Epidermal melanocyte (primary cell): ENCODE measurements at regions not wholly inside any gene's neighbourhood (a gene's known extent, or its start where the extent isn't known, plus 50 kb on each side); places are given as distances from the start of the nearest gene placed in this dataset.

Experiments
- DNase-seq: peaks from one replicate; pipeline ENCODE4 v3.0.0; 2011; ENCODE audit warnings: low spot score; ENCODE audit not compliant: insufficient read length

DNA sequence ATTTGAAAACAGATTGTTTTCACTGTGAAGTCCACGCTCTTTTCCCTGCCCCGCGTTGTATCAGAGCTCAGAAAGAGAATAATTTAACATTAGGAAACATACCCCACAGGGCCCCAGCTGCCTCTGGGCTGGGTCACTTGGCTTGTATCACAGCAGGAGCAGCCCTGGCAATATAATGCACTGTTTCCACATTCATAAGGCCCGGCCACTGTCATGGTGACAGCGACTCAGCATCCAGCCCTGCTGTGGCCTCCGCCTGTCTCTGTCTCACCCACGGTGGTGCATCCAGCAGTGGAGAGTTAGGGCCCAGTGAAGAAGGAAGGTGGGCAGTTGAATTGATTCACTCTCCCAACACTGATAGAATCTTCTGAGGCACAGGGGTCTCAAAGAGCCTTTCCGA, 188.9 kb downstream of the NSG2 start:
- DNase-seq: no peak

DNA sequence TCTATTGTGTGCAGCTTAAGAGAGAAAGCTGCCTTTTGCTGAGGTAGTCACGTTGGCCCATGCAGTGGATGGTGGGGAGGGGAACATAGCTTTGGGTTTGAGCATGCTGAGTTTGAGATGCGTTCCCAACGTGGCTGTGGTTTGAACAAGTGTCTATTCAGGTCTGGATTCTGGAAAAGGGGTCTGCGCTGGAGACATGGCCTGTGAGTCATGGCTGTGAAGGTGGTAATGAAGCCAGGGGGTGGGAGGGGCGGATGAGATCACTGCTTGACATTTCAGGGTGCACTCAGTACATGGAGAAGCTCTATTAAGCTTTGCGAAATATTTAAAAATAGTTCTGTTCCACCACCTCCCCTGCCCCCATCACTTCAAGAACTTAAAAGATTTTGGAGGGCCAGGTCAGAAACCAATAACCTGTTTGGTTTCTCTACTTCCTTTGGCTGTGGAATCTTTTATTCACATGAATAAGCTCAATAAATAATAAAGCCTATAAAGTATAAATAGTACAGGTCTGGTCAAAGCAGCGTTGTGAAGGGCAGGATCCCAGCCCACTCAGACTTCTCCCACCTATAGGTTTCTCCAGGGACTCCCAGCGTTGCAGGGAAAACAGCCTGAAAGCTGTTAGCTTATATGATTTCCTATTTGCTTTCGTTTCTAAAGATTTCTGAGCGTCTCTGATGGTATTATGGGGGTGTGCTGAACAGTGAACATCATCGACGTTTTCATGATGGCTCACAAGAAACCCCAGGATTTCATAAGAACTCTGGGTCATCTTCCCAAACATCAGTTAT, 189.9 kb downstream of the NSG2 start:
- DNase-seq: no peak

DNA sequence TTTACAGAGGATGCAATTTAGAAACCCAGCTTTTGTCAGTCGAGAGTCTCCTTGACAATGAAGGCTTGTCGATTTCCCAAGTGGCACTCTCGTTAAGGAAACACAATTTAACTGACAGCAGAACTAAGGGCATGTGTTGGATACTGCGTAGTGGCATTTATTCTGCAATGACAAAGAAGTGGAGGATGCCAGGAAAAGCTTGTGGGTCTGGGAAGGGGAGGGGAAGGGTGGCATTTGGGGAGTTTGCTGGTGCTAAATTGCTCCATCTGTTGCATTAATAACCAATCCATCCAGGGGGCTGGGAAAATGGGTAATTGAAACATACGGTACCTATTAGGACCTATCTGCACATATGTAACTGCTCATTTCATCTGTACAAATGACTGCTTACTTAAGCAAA, 190.6 kb downstream of the NSG2 start:
- no peak for DNase-seq

DNA sequence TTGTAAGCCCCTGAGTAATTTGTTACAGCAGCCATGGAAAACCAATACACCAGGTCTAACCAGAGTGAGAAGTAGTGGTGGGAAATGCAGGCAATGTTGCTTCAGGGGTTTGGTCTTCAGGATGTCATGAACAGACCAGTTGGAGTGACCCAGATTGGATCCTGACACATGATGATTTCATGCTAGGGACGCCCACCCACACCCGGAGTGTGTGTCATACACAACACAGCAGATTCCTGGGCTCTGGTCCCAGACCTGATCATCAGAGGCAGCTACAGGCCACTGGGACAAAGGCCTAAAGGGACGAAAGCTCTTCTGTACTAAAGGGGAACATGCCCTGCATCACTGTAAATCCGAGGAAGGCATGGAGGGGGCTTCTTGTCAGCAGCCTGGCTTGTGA, 194.2 kb downstream of the NSG2 start:
- no peak for DNase-seq

DNA sequence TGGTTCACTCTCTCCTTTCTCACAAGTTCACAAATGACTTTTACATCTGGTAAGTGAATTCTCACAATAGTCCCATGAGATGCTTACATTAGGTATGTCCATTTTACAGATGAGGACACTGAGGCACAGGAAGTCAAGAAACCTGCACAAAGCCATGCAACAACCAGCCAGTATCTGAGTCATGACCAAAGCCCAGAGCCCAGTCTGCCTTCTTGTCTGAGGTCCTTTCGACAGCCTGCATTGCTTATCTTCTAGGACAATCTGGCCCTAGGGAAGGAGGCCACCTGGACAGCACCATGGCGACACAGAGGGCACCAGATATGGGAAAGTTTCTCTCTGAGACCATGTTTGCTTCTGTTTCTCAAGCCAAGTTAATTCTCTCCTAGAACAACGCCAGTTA, 197.1 kb downstream of the NSG2 start:
- no peak for DNase-seq

DNA sequence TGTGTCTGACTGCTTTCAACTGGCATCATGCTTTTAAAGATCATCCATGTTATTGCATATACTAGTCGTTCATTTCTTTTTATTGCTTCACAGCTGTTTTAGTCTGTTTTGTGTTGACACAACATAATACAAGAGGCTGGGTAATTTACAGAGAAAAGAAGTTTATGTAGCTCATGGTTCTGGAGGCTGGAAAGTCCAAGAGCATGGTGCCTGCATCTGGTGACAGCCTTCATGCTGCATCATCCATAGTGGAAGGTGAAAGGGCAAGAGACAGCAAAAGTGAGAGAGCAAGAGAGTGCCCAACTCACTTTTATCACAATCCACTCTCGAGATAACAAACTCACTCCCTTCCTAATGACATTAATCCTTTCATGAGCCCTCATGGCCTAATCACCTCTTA, 198.4 kb downstream of the NSG2 start:
- no peak for DNase-seq

DNA sequence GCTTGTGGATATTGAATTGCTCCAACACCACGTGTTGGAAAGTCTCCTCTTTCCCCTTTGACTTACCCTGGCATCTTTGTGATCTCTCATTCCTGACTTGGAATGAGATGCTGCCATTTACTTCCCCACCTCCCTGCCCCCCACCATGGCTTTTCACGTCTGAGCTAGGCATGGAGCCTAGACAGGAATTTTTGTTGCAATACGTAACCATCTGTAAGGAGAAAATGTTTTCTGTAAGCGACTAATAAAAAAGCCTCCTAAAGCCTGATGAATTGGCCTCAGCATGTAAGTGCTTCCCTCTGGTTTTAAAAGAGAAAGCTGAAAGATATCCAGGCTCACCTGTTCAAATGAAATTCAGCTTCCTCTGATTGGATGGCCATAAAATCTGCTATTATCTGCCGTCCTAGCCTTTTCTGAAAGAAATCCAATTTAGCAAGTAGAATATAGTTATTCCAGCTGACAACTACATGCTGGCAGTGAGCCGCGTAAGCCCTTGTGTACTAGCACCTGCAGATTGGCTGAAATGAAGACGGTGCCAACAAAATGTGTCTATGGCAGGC, 200.1 kb downstream of the NSG2 start:
- DNase-seq: no peak

DNA sequence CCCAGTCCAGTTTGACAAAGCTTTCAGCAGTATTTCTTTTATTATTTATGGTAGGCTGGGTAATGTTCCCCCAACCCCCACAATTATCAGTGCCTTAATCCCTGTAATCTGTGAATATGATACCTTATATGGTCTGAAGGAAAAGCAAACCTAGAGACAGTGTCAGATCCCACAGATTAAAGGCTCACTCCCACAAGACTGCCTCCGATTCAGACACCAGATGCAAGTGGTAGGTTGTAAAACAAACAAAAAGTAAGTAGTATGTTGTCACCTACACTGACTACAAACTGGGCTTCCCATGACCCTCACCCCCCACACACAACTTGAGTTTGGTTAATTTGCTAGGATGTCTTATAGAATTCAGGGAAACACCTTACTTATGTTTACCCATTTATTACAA, 201.2 kb downstream of the NSG2 start:
- DNase-seq: no peak

DNA sequence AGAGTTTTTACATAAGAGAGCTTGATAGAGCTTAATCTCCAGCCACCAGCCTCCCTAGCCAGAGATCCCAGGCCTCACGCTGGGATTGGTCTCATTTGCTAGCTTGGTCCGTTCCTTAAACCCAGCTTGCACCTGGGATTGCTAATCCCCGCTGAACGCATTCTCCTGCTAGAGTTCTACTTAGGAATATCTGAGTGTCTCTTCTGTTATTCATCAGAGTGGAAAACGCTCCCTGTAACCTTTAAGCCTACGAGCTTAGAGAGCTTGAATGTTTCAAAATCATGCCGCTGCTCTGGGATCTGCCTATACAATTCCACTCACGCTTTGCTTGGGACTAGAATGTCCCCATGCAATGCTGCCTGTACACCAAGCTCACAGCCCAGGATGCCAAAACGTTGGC, 201.8 kb downstream of the NSG2 start:
- DNase-seq: no peak

DNA sequence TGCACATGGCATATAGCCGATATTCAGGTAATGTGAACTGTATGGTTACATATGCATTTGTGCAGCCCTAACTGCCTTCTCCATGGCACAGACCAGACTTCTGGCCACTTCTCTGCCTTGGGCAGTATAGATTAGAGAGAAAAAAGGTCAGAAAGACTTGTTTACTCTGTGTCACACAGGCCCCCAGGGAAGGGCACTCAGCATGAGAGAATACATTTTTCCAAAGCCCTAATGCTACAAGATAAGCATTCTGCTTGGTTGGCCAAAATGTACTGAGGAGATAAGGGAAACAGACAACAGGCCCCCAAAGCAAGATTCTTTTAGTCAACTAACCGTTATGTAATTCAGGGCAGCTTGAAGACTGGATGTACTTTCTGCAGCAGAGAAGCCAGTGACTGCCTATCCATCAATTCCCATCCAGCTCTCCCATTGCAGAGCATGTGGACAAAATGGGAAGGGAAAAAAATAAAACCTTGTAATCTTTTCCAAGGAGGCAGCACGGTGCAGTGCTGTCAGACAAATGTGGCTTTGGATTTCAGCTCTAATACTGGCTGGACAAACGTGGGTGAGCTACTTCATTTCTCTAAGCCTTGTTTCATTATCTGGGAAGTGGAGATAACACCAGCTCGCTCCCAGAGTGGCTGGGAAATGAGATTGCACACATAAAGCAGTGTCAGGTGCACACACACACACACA, 205.9 kb downstream of the NSG2 start:
- DNase-seq: no peak

DNA sequence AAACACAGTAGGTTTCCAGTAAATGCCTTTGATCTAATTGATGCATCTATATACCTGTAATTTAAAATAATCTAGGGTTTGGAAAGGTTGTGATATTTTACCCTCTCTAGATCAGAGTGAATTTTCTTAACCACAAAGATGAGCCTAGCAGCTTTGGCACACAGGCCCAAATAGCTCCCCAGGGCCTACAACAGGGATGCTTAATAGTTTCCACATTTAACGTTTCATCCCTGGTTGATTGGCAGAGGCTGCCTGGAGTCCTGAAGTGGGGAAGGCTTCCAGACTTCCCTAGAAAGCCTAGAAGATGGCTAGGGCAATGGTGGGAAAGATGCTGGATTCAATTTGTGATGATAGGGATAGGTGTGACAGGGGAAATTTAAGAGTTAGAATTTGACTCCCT, 206.6 kb downstream of the NSG2 start:
- DNase-seq: no peak

DNA sequence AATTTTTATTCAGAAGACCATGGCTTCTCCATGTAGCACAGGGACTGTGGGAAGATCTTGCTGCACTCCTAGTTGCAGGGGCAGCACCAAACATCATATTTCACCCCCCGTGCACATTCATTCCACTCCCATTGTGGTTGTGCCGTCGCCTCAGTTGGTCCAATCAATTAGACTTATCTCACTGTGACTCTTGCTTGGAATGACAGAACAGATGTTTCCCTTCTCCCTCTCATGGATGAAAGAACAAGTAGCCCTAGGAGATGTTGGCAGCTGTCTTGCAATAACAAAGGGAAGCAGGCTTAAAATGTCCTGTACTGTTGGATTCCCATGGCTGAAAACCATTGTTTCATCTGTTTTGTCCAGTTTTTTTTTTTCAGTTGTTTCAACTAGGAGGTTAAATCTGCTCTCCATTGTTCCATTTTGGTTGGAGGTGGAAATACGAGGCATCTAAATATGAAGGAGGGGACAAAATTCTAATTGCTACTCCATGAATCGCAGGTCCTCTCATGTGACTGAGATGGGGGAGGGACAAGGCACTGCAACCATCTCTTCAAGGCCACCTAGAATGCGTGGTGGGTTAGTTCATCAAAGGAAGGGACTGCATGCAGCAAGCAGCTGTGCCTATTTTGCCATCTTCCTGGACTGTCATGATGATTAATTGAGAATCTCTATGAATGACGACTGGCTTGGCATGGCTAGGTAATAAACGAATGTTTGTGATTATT, 214.4 kb downstream of the NSG2 start:
- DNase-seq: no peak

DNA sequence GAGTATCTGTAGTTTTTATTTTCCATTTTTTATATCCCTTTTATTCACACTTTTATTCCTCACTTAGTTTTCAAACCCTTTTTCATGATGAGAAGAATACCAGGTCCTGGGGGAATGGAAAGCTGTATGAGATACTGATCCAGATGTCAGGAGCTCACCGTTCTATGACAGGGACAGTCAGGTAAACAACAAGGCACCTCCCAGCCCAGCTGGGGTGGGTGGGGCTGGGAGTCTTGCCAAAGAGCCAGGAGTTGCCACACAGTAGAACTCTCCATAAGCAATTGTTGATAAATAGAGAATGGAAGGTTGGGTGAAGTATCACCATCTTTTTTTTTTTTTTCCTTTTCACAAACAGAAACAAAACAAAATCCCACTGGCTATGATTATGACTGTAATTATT, 225.8 kb downstream of the NSG2 start:
- no peak for DNase-seq

DNA sequence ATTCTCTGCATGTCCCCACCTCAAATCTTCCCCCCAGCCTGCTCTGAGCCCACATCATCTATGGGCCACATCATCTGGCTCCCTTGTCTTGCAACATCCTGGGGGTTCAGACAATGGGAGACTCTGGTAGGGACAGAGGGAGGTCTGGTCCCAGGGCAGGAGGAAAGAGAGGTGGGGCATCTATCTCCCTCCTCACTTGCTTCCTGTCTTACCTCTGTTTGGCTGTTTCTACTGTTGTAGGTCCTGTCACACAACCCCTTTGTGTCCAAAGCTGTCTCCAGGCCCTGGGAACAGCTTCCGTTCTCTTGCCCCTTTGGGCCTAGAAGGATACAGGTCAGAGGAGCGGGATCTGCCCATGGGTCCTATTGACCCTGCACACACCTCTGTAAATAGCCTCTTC, 227.2 kb downstream of the NSG2 start:
- no peak for DNase-seq

DNA sequence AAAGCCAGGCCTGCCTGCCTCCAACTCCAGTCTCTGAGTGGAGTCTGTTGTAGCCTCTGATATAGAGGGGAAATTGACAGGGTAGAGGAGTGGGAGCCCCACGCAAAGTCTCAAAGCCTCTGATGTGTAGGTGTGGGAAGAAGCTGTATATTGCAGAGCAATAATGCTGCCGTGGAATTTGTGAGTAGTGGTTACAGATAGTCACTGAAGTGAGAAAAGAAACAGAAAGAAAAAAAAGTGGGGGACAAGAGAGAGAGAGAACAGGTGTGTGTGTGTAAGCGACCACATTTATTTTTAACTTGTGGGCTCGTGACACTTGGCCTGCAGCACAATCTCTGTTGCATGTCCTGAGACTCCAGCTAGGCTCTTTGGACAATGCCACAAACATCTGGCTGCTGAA, 227.8 kb downstream of the NSG2 start:
- no peak for DNase-seq

DNA sequence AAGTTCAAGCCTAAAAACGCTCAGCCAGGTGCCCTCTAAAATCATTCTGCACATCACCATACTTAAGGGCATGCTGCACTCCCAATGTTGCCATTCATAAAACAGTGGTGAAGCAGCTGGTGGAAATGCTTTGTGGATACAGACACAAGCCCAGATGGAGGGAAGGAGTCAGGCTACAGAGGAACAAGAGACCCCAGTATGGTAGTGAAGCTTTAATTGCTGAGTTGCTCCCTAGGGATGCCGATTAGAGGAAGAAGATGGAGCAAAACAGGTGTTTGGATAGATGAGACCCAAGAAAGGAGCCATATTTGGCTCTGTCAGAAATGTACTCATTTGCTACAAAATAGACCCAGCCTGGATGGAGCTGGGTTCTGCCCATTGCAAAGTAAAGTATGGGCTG, 230.5 kb downstream of the NSG2 start:
- DNase-seq: no peak

DNA sequence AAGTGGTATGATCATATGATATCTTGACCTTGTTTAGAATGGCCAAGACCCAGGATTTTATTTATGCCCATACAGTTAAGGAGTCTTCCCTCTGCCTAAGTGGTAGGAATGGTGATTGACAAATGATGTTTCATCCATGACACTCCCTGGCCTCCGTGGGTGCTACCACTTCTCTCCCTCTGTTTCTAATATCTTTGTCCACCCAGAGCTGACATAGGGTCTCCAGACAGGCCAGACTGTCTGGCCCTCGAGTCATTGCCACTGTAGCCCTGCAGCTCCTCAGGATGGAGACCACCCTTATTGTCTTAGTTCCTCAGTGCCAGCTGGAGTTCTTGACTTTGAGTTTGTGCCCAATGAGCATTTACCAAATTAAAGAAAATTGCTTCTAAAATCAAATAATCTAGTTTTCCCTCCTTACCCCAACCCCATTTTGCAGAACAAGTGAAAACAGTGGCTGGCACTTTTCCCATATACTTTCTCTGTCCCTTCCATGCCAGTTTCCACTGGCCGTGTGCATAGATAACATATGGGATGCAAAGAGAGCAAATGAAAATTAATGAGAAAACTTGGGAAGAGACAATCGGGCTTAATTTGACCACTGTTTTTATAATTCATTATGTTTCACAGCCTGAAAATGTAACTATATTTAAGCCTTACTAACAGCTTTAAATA, 235.7 kb downstream of the NSG2 start:
- no peak for DNase-seq

DNA sequence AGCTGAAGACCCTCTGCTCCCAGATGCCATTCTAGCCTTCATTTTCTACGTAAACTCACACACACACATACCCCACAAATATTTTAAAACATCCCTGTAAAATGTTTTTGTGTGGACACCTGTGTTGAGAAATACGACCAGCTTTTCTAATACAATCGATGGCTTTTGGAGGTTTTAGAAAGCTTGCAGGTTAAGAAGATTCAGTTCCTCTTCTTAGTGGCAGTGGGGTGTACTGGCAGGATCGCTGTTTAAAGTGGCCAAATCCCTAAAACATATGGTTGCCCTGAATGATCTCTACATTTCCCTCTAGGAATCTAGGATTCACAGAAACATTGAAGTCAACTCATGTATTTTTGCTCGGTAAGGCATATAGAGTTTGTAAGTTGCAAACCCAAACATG, 236.3 kb downstream of the NSG2 start:
- no peak for DNase-seq

DNA sequence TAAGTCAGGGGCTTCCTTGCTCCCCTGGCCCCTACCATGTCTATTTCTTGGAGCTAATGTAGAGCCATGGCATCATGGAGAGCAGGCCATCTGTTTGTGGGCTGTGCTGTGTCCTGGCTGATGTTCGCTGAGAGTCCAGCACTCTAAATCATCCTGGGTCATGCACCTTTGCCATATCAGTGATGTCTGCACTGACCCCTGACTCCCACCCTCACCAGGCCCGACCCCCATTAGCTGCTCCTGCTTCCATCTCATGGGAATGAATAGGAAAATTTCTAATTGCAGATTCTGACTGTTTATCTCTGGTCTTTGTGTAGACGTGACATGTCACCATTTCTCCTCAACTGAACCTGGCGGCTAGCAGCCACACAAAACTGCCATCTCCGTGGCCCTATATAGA, 236.9 kb downstream of the NSG2 start:
- DNase-seq: no peak

DNA sequence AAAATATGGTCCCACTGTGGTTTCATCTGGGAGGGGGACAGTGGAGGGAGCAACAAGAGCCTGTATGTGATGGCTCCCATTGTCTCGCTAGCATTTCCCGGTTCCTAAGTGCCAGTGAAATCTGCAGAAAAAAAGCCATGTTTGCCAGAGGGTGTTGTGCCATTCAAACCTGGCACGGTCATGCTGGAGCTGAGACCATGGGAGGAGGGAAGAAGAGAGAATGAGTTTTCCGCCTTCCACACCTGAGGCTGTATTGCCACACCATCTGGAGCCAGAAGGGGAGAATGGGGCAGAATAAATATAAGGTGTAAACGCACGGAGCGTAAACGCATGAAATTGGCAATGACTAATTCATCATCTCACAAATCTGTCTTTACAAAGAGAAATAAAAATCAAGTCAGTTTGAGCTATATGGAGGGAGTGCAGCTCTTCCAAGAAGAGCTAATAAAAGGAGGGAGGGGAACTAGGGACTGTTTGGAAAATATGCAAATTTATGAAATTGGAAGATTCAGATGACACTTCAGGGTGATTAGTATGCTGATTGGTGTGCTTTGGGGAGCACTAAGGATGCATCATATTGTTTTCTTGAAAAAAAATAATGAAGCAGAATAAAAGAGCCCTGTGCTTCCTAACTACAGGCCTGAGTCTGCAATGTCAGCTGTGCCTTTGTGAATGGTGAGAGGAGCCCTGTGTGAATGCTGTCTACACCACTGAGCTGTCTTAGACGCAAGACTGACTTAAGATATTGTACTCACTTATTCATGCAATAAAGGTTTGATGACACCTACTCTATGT, 237.9 kb downstream of the NSG2 start:
- DNase-seq: no peak

DNA sequence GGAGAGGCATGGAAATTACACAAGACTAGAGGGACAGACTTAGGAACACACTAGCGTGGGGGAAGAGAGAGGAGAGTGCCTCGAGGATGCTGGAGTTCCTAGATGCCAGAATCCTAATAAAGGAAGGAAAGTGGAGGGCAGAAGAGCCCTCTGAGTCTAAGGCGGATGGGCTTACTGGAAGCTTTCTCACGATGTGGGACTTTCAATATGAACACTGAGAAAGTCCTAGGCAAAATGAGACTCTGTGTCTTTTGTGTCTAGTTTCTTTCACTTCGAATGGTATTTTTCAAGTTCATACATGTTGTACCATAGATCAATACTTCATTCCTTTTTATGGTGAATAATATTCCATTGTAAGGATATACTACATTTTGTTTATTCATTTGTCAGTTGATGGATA, 239.4 kb downstream of the NSG2 start:
- no peak for DNase-seq
